ENCODE measurements at regions not wholly inside any gene's neighbourhood (a gene's known extent, or its start where the extent isn't known, plus 50 kb on each side); places are given as distances from the start of the nearest gene placed in this dataset.

DNA sequence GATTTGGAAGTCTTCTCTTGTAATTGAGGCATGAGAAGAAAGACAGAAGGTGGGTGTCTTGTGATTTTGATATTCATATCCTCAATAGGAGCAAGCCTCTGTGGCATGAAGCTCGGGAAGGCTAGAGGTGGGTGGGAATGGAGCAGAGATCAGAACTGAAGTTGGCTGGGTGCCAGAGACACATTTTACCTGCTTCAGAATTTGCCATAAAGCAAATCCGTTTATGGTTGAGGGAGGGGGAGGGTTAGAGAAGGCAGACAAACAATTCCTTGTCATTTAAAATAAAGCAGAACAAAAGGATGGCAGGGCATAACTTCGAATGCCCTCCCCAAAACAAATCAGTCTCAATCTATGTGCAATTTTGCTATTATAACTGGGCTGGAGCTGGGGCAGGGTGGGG lies 305.9 kb downstream of the KLF5 start:
- Mint-ChIP-seq H3K36me3 (ENCODE audit: low read depth, unreplicated experiment) (no peaks in the 10 kb centered on the region), H3K27ac (ENCODE audit: unreplicated experiment) (no peak overlapping the region), H3K27me3 (ENCODE audit: unreplicated experiment) (no peaks in the 10 kb centered on the region), H3K4me1 (ENCODE audit: unreplicated experiment) (no peaks in the 10 kb centered on the region), H3K9me3 (ENCODE audit: unreplicated experiment) (no peaks in the 10 kb centered on the region), H3K4me3 (ENCODE audit: unreplicated experiment) (no peak overlapping the region)
- TF ChIP-seq, protein P1, sequence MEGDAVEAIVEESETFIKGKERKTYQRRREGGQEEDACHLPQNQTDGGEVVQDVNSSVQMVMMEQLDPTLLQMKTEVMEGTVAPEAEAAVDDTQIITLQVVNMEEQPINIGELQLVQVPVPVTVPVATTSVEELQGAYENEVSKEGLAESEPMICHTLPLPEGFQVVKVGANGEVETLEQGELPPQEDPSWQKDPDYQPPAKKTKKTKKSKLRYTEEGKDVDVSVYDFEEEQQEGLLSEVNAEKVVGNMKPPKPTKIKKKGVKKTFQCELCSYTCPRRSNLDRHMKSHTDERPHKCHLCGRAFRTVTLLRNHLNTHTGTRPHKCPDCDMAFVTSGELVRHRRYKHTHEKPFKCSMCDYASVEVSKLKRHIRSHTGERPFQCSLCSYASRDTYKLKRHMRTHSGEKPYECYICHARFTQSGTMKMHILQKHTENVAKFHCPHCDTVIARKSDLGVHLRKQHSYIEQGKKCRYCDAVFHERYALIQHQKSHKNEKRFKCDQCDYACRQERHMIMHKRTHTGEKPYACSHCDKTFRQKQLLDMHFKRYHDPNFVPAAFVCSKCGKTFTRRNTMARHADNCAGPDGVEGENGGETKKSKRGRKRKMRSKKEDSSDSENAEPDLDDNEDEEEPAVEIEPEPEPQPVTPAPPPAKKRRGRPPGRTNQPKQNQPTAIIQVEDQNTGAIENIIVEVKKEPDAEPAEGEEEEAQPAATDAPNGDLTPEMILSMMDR (IDR thresholded peaks at IDR 0.05; ENCODE audit: unreplicated experiment), result no peak
- DNase-seq (ENCODE audit: low spot score), result no peak

DNA sequence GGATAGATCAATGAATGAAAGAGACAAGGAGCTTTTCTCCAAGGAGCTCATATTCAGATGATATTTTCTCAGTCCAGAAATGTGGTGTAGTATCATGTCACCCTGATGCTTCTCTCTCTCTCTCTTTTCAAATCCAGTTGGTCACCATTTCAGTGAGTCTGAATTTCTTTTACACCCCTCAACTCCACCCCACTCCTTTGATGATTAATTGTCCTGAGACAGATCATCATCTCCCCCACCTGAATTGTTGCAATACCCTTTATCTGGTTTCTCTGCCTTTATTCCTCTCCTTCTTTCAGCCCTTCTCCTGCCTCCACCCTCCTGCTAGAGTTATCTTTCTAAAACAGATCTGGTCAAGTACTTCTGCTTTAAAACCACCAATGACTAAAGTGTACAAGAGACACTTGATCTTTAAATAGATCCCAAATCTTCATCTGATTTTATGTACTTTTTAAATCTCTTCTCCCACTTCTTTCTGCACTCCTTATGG lies 299.8 kb downstream of the KLF5 start:
- TF ChIP-seq, protein P1 (IDR thresholded peaks at IDR 0.05; ENCODE audit: unreplicated experiment), result no peak
- no peak for DNase-seq (ENCODE audit: low spot score)
- Mint-ChIP-seq H3K27ac (ENCODE audit: unreplicated experiment) (no peak overlapping the region), H3K27me3 (ENCODE audit: unreplicated experiment) (no peaks in the 10 kb centered on the region), H3K36me3 (ENCODE audit: low read depth, unreplicated experiment) (no peaks in the 10 kb centered on the region), H3K4me3 (ENCODE audit: unreplicated experiment) (no peak overlapping the region), H3K4me1 (ENCODE audit: unreplicated experiment) (no peaks in the 10 kb centered on the region), H3K9me3 (ENCODE audit: unreplicated experiment) (no peaks in the 10 kb centered on the region)

DNA sequence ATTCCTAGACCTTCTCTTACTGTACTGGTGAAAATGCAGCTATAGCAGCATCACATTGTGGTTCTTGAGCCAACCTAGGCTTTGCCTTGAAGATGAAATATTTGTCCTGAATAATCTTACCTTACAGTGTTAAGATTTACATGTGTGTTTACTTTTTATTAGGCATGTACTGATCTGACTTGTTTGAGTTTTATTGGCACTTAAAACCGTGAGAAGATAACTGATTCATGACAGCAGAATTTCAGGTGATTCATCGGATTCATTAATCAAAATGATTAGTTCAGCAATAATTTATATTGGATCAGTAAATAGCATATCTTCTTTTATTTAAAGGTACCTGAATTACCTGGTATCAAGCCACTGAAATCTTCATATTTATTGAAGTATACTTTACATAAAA lies 296.3 kb downstream of the KLF5 start:
- DNase-seq (ENCODE audit: low spot score), result no peak
- Mint-ChIP-seq H3K4me3 (ENCODE audit: unreplicated experiment) (no peak overlapping the region), H3K9me3 (ENCODE audit: unreplicated experiment) (no peaks in the 10 kb centered on the region), H3K27ac (ENCODE audit: unreplicated experiment) (no peak overlapping the region), H3K4me1 (ENCODE audit: unreplicated experiment) (no peaks in the 10 kb centered on the region), H3K36me3 (ENCODE audit: low read depth, unreplicated experiment) (no peaks in the 10 kb centered on the region), H3K27me3 (ENCODE audit: unreplicated experiment) (no peaks in the 10 kb centered on the region)
- TF ChIP-seq, protein P1 (IDR thresholded peaks at IDR 0.05; ENCODE audit: unreplicated experiment), result no peak

DNA sequence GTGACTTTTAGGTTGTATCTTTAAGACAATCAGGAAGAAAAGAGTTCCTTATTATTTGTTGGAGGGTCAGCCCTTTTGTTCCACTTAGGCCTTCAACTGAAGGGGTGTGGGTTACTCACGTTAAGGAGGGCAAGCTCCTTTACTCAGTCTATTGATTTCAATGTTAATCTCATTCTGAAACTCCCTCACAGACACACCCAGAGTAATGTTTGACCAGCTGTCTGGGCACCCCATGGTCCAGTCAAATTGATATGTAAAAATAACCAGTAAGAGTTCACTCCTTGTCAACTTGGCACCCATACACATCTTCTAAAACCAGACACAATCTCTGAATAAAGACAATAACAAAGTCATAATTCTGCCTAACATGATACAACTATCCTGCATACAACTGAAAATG lies 292.9 kb downstream of the KLF5 start:
- no peaks in the 10 kb centered on the region for H3K27me3 Mint-ChIP-seq (ENCODE audit: unreplicated experiment)
- H3K9me3 Mint-ChIP-seq (ENCODE audit: unreplicated experiment), result no peaks in the 10 kb centered on the region
- TF ChIP-seq, protein P1 (IDR thresholded peaks at IDR 0.05; ENCODE audit: unreplicated experiment), result no peak
- no peak overlapping the region for H3K27ac Mint-ChIP-seq (ENCODE audit: unreplicated experiment)
- H3K4me1 Mint-ChIP-seq (ENCODE audit: unreplicated experiment), result no peaks in the 10 kb centered on the region
- no peak for DNase-seq (ENCODE audit: low spot score)
- no peak overlapping the region for H3K4me3 Mint-ChIP-seq (ENCODE audit: unreplicated experiment)
- H3K36me3 Mint-ChIP-seq (ENCODE audit: low read depth, unreplicated experiment), result no peaks in the 10 kb centered on the region

DNA sequence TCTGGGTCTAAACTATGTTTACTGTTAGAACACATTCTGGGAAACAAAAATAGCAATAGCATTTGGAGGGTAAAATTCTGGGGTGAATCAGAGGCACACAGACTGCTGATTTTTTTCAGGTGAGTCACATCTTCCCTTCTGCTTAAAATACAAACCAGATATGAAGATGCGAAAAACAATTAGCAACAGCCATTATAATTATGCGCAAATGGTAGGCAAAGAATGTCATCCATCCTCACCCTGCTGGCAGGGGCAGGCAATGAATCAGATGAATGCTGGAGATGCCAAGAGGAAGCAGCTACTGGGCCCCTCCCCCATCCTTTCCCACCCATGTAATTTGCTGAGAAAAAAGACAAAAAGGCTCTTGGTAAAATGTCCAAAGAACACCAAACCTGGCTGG lies 282.9 kb downstream of the KLF5 start:
- TF ChIP-seq, protein P1 (IDR thresholded peaks at IDR 0.05; ENCODE audit: unreplicated experiment), result no peak
- H3K36me3 Mint-ChIP-seq (ENCODE audit: low read depth, unreplicated experiment), result no peaks in the 10 kb centered on the region
- no peak overlapping the region for H3K27ac Mint-ChIP-seq (ENCODE audit: unreplicated experiment)
- no peak for DNase-seq (ENCODE audit: low spot score)
- no peaks in the 10 kb centered on the region for H3K9me3 Mint-ChIP-seq (ENCODE audit: unreplicated experiment)
- H3K27me3 Mint-ChIP-seq (ENCODE audit: unreplicated experiment), result no peaks in the 10 kb centered on the region
- H3K4me1 Mint-ChIP-seq (ENCODE audit: unreplicated experiment), result no peaks in the 10 kb centered on the region
- no peak overlapping the region for H3K4me3 Mint-ChIP-seq (ENCODE audit: unreplicated experiment)

Measured in endothelial cell (in vitro differentiated cells).